Fibroblast of lung (primary cell): ENCODE measurements at regions not wholly inside any gene's neighbourhood (a gene's known extent, or its start where the extent isn't known, plus 50 kb on each side); places are given as distances from the start of the nearest gene placed in this dataset.

Experiments used
- EZH2 ChIP-seq: IDR thresholded peaks from 2 replicates; pipeline ENCODE4 v1.5.1; 2012; ENCODE audit warnings: low read length, control low read depth, mild to moderate bottlenecking; ENCODE audit errors: missing control alignments
- TF ChIP-seq, protein P1 (sequence below), 2 donors: IDR thresholded peaks in 1 of 2; conservative IDR thresholded peaks in 1 of 2; 1 replicate in 1 of 2; 2 replicates in 1 of 2; pipeline ENCODE4 v1.5.1; 2011 to 2012; ENCODE audit warnings: low read length in 2 of 2, control low read depth in 1 of 2, inconsistent platforms in 1 of 2, low read depth in 1 of 2, mild to moderate bottlenecking in 1 of 2

DNA sequence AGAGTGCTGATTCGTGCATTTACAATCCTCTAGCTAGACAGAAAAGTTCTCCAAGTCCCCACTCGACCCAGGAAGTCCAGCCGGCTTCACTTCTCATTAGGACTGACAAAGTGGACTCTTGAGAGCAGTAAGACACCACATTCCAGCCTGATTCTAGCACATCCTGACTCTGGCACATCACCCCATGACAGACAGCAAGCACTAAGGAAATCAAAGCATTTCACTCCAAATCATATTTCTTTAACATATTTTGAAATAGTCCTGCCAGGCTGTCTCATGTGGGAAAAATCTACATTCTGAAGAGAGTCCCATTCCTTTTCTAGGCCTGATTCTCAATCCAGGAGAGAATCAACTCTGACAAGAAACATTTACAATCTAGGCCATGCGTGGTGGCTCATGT, 478.5 kb upstream of the AMELY start:
- TF ChIP-seq, protein P1, sequence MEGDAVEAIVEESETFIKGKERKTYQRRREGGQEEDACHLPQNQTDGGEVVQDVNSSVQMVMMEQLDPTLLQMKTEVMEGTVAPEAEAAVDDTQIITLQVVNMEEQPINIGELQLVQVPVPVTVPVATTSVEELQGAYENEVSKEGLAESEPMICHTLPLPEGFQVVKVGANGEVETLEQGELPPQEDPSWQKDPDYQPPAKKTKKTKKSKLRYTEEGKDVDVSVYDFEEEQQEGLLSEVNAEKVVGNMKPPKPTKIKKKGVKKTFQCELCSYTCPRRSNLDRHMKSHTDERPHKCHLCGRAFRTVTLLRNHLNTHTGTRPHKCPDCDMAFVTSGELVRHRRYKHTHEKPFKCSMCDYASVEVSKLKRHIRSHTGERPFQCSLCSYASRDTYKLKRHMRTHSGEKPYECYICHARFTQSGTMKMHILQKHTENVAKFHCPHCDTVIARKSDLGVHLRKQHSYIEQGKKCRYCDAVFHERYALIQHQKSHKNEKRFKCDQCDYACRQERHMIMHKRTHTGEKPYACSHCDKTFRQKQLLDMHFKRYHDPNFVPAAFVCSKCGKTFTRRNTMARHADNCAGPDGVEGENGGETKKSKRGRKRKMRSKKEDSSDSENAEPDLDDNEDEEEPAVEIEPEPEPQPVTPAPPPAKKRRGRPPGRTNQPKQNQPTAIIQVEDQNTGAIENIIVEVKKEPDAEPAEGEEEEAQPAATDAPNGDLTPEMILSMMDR (conservative IDR thresholded peaks at IDR 0.05 in 1 of 2, IDR thresholded peaks at IDR 0.05 in 1 of 2; ENCODE audit: low read depth in 1 of 2, low read length in 2 of 2), result no peak
- no peak for TF ChIP-seq EZH2
